Eye (tissue), 1 donor: ENCODE measurements at regions not wholly inside any gene's neighbourhood (a gene's known extent, or its start where the extent isn't known, plus 50 kb on each side); places are given as distances from the start of the nearest gene placed in this dataset.
"Not testable (repeated sequence)": the region's sequence is repeated elsewhere in the genome, so short reads cannot be mapped to it uniquely, and the experiment has no call there.

Experiments used
- DNase-seq: peaks from one replicate; pipeline ENCODE4 v3.0.0-alpha.2; 2015

DNA sequence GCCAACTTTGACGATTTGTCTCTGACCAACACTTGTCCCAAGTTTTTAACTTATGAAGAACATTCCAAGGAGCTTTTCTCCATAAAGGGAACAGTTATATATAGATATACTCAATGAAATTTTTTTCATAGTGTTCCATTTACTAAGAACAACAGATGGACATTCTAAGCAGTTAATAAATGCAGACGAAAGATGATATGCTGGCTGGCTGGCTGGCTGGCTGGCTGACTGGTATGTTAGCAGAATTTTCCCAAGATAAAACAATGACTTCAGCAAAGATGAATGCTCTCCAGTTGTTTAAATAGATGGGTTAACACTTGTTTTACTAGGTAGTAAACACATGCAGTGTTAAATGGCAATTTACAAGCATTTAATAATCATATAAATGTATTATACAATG, 62.2 kb downstream of the SPANXN3 start:
- peak; percentile 20 for DNase-seq

GRCh38 chrX:143437439-143437838, 79.8 kb downstream of the SPANXN3 start:
- DNase-seq: peak; percentile 22

DNA sequence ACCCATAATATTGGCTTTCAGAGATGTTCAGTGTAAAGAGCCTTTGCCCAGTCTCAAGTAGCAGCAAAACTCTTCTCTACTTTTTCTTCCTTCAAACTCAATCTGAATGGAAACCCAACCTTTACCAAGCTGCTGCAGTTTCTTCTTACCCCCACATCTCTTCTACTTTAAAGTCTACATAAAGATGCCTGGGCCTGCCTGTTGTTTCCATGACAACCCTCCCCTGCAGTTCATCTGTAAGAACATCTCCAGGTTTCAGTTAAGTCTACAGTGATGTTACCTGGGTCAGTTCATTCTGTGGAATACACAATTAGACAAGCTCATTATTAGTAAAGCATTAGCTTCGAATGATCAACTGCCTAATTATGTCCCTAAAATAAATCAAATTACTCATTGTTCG, 81.4 kb downstream of the SPANXN3 start:
- no peak for DNase-seq

DNA sequence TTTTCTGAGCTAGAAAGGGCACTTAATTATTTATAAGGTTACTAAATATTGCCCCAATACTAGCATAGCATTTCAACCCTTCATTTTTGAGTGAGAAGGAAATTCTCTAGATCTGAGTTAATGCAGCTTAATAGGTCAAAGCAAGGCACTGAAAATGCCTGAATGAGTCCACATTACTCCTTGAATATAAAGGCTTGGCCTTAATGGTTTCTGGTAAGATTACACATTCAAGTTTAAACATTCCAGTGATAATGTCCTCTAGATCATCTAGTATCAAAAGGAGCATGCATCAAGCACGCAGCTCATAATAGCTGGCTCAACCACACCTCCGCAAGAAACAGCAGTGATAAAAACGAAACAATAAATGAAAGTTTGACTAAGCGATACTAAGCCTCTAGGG, 87.5 kb downstream of the SPANXN3 start:
- DNase-seq: no peak

DNA sequence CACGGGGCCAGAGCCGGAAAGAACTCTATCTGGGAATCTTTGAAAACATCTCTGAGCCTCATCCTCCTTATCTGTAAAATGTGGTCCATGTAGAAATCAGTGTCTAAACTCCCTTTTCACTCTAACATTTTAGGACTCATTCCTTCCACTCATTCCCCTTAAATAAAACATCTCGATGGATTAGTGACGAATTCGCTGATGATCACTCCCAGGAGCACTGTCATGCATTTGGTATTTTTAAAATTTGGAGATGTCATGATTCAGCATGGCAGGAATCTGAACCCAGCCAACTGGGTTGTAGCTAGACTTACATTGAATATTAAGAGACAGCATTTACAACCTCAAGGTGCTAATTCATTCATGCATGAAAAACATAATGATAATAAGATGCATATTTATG, 88.1 kb downstream of the SPANXN3 start:
- no peak for DNase-seq

DNA sequence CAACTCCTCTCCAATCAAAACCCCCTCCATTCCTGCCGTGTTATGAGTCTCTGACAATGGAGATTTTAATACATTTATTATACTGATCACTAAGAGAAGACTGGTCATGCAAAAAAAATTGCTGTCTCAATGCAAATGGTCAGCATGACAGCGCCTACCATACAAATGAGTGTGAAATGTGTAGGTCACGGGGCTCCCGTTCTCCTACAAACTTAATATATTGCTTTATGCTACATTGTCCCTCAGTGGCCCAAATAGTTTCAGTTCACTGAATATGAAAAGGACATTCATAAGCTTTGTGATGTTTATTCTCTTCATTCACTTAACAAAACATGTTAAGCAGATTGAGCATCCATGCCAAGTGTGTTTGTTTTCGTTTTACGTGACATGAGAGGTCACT, 116.1 kb downstream of the SPANXN3 start:
- no peak for DNase-seq

- DNase-seq: no peak
These were observed 138.4 kb downstream of the SPANXN3 start for GRCh38 chrX:143378851-143379250.

DNA sequence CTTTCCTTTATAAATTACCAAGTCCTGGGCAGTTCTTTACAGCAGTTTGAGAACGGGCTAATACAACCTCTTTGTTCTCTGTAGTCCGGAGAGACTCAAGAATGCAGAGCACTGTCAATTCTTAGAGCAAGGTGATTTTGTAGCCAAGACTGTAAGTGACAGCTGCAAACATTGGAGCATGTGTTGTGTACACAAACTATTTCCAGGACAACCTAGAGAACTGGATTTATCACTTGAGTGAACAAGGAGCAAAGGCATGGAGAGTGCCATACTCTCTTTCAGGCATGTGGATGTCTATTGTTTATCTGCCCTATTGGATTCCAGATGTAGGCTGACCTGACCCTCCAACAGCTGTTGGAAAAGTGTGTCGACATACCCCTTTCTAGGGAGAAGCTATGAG, 153.9 kb downstream of the SPANXN3 start:
- peak; percentile 0 for DNase-seq

GRCh38 chrX:143340190-143340589, 177.1 kb downstream of the SPANXN3 start:
- DNase-seq: no peak

GRCh38 chrX:143336261-143336660, 181.0 kb downstream of the SPANXN3 start:
- no peak for DNase-seq

DNA sequence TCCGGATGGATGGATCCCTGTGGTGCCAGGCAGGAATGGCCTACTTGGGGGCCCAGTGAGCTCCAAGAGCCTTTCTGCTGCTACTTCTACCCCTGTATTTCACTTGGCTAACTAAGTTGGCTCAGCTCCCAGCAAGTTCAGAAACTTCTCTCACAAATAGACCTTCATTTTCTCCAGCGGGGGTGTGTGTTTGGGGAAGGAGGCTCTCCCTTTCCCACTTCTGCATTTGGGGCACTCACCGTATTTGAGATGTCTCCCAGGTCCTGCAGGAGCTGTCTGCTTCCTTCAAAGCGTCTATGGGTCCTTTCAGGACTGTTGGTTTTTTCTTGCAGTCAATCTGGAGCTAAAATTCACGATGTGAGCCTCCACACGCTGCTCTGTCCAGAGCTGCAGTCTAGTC, 197.7 kb downstream of the SPANXN3 start:
- DNase-seq: no peak

DNA sequence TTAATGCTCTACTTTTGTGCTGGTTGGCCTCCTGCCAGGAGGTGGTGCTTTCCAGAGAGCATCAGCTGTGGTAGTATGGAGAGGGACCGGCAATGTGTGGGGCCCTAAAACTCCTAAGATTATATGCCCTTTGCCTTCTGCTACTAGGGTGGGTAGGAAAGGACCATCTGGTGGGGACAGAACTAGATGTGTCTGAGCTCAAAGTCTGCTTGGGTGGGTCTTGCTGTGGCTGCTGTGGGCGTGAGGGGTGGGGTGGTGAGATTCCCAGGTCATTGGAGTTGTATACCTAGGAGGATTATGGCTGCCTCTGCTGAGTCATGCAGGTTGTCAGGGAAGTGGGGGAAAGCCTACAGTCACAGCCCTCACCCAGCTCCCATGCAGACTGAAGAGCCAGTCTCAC, 198.4 kb downstream of the SPANXN3 start:
- DNase-seq: not testable (repeated sequence)

DNA sequence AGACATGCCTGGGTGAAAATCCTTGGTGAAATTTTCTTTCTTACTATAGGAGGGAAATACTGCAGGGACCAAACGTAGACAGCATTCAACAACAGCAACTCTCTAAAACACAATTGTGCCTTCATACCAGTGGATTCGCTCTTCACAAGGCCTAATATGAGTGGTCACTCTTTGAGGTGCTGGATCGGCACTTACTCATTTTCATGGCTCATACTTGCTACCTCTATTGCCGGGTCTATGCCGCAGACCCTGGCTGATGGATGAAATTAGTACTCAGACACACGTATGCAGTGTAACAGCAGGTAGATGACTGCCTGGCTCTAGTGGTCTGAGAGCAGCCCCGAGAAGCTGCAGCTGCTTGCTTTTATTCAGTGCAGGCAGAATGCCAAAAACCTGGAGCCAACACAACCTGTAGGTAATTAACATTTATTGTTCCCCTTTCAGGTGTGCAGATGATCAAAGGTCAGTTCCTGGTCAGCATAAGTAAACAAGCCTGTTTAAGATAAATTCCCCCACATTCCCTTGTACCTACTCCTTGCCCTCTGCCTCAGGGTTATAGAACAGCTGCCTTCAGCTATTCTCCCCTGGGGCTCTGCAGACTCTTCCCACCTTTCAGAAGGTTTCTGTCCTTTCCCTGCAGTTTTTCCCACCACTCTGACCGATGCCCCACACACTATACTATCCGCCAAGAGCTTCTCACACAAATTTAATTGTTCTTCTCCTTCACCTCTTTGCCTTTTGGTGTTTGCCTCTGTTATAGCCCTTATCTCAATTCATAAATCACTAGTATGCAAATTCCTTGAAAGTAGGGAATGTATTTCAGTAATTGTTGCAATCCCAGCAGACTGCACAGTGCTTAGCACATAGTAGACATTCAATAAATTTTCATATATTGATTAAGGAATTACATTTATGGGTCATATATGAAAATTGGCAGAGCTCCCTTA, 210.0 kb downstream of the SPANXN3 start:
- no peak for DNase-seq

- DNase-seq: no peak
These were observed 212.8 kb downstream of the SPANXN3 start for GRCh38 chrX:143304518-143304917.

- no peak for DNase-seq
These were observed 213.2 kb downstream of the SPANXN3 start for GRCh38 chrX:143304025-143304424.

GRCh38 chrX:143298663-143299241, 218.5 kb downstream of the SPANXN3 start:
- DNase-seq: peak; percentile 2

DNA sequence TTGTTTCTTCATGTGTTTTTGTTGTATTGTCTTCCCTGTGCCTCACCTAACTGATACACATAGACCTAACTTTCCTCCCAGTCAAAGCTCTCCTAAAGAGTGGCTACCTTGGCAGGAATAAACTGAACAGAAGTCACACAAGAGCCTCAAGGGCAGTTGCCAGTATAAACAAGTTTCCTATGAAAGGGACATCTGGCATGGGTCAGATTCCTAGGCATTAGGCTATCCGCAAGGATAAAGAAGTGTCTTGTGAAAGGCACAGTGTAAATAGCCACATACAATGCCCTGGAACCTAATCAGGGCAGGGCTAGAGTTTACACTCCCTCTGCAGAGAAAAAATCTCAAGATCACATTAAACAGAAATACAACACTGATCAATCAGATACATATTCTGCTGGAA, 220.8 kb downstream of the SPANXN3 start:
- DNase-seq: no peak

DNA sequence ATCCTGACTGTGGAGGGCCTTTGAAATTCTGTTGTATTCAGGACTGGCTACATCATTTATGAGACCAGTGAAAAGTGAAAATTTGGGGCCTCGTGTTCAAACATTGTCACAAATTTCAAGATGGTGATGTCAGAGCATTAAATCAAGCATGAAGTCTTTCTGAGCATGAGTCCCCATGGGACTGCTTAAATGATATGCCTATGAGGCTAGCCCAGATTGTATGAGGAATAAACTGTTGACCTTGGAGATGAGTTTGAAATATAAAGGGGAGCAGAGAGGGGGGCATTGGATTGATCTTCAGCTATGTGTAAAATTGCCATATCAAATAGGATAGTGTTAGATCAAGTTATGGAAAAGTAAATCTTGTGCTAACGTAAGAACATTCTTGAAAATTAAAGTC, 230.0 kb downstream of the SPANXN3 start:
- peak; percentile 24 for DNase-seq

GRCh38 chrX:143270317-143270716, 244.6 kb downstream of the SPANXN4 start:
- no peak for DNase-seq

- not testable (repeated sequence) for DNase-seq
These were observed 218.9 kb downstream of the SPANXN4 start for GRCh38 chrX:143244593-143244992.

GRCh38 chrX:143240658-143241057, 214.9 kb downstream of the SPANXN4 start:
- no peak for DNase-seq

DNA sequence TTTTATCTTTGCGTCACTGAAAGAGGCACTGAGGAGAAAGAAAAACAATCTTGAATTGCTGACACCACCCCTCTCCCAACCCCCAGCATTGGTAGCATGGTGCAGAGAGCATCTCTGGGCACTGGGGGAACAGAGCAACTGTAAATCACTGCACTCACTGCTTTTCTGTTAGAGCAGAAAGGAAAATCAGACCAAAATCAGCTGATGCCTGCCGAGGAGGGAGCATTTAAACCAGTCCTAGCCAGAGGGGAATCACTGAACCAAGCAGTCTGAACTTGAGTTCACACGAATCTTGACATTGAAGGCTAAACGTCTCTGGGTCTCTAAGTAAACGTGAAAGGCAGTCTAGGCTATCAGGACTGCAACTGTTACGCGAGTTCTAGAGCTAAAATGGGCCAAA, 205.8 kb downstream of the SPANXN4 start:
- no peak for DNase-seq

GRCh38 chrX:143228600-143228999, 202.9 kb downstream of the SPANXN4 start:
- DNase-seq: not testable (repeated sequence)

DNA sequence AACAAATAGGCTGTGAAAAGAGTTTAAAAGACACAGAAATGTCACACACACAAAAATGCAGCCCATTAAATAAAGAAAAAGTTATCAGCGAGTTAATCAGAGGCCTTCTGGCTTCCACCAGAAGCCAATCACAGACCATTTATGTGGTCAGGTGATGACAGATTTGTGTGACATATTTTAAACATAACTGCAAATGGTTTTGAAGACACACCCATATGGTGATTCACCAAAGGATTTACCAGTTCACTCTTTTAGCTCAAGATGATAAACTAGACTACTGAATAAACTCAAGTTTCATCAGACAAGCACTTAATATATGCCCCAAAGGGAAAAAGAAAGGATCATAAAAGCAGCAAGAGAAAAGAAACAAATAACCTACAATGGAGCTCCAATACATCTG, 181.2 kb downstream of the SPANXN4 start:
- DNase-seq: no peak
